GM12878 (cell line): ENCODE measurements at regions not wholly inside any gene's neighbourhood (a gene's known extent, or its start where the extent isn't known, plus 50 kb on each side); places are given as distances from the start of the nearest gene placed in this dataset.

Source experiments
- ATAC-seq: fragments of 200-7000 bp; cut with Tn5 transposase; 3 replicates; pipeline ENCODE4 v1.9.1; 2020; ENCODE audit warnings: mild to moderate bottlenecking, moderate library complexity
- BruUV-seq: library from RNA; stranded (reverse); fragments of 400-500 nt; replicated peaks from 2 replicates; lab custom pipeline; 2021; lab: Mats Ljungman, UMichigan
- CTCF ChIA-PET: fragments of 300-600 bp; sonication (Branson Sonifier 250); formaldehyde crosslinking; extraction: SDS; loops from one replicate; lab custom pipeline; 2021; ENCODE audit warnings: inconsistent platforms; lab: Yijun Ruan, JAX
- POLR2A ChIA-PET: fragments of 350-600 bp; formaldehyde crosslinking; extraction: SDS; loops from one replicate; lab custom pipeline; 2021; ENCODE audit warnings: inconsistent platforms; lab: Charles Lee
- RAD21 ChIA-PET: fragments of 300-600 bp; sonication (Branson Sonifier 250); formaldehyde crosslinking; loops from one replicate; lab custom pipeline; 2023; ENCODE audit warnings: antibody characterized with exemption; ENCODE audit not compliant: unreplicated experiment; lab: Charles Lee
- SMC1A ChIA-PET: fragments of 300-600 bp; sonication (Branson Sonifier 250); formaldehyde crosslinking; loops from one replicate; lab custom pipeline; 2023; ENCODE audit not compliant: unreplicated experiment, uncharacterized antibody; lab: Charles Lee
- DNase-seq: peaks from one replicate; pipeline ENCODE4 v3.0.0-alpha.2; 2011; ENCODE audit warnings: low read depth, low spot score
- FAIRE-seq: peaks from 3 replicates; lab custom pipeline; 2011; peaks lifted over from hg19 to GRCh38; lab: Jason Lieb, UNC
- H2AFZ ChIP-seq: 2 replicates; pipeline ENCODE4 v1.6.0; 2011; ENCODE audit warnings: low read depth, low read length, control low read depth; ENCODE audit not compliant: control insufficient read depth
- H3K27ac ChIP-seq: 2 replicates; pipeline ENCODE4 v1.5.1; 2011; ENCODE audit warnings: control low read depth; ENCODE audit not compliant: control insufficient read depth, insufficient read depth
- H3K27me3 ChIP-seq, 2 experiments: replicated peaks in 1 of 2; 2 replicates each; pipeline versions ENCODE4 v1.6.0 to v1.6.1; 2011; ENCODE audit warnings: low read length in 1 of 2; ENCODE audit not compliant: control insufficient read depth in 2 of 2, insufficient read depth in 2 of 2
- H3K36me3 ChIP-seq, 2 experiments: 2 replicates each; pipeline ENCODE4 v1.5.1; 2011; ENCODE audit warnings: low read length in 1 of 2; ENCODE audit not compliant: control insufficient read depth in 2 of 2, insufficient read depth in 2 of 2
- H3K4me1 ChIP-seq: 2 replicates; pipeline ENCODE4 v1.6.1; 2011; ENCODE audit warnings: mild to moderate bottlenecking, low read length, moderate library complexity, mixed read lengths; ENCODE audit not compliant: control insufficient read depth, insufficient read depth
- H3K4me2 ChIP-seq: 2 replicates; pipeline ENCODE4 v1.6.0; 2011; ENCODE audit warnings: control low read depth; ENCODE audit not compliant: control insufficient read depth, insufficient read depth
- H3K4me3 ChIP-seq: fragments of 200-600 bp; sonication (generic); 2 replicates; pipeline ENCODE4 v1.5.1; 2016
- H3K79me2 ChIP-seq: 2 replicates; pipeline ENCODE4 v1.6.0; 2011; ENCODE audit warnings: low read length; ENCODE audit not compliant: control insufficient read depth, insufficient read depth
- H3K9ac ChIP-seq: 2 replicates; pipeline ENCODE4 v1.8.0; 2011; ENCODE audit warnings: low read length, control low read depth, mixed read lengths; ENCODE audit not compliant: control insufficient read depth, insufficient read depth
- H3K9me3 ChIP-seq: replicated peaks from 3 replicates; pipeline ENCODE4 v1.5.1; 2011; ENCODE audit warnings: mild to moderate bottlenecking, low read length; ENCODE audit not compliant: control insufficient read depth, insufficient read depth
- H4K20me1 ChIP-seq: 2 replicates; pipeline ENCODE4 v1.6.0; 2011; ENCODE audit not compliant: control insufficient read depth, insufficient read depth
- HDAC2 ChIP-seq: fragments of 200-600 bp; sonication (generic); IDR thresholded peaks from 2 replicates; pipeline ENCODE4 v1.6.1; 2017
- IKZF1 ChIP-seq: fragments of 450-650 bp; conservative IDR thresholded peaks from 2 replicates; pipeline ENCODE4 v1.6.1; 2017; ENCODE audit warnings: antibody characterized with exemption, mild to moderate bottlenecking
- SMAD1 ChIP-seq: fragments of 450-650 bp; IDR thresholded peaks from 2 replicates; pipeline ENCODE4 v1.6.1; 2018; ENCODE audit warnings: mild to moderate bottlenecking, low read depth; ENCODE audit not compliant: partially characterized antibody
- SREBF2 ChIP-seq: IDR thresholded peaks from 2 replicates; pipeline ENCODE4 v1.6.1; 2012; ENCODE audit warnings: mild to moderate bottlenecking, low read length
- WGBS: methylation state at CpG from one replicate; pipeline ENCODE4 v1.1.6; 2016; ENCODE audit warnings: low lambda C conversion rate; ENCODE audit not compliant: insufficient replicate concordance, insufficient coverage; ENCODE audit errors: missing lambda C conversion rate; 5-methylcytosine and 5-hydroxymethylcytosine counted together
- in situ Hi-C: fragments of 300-500 bp; cut with MboI; formaldehyde crosslinking; loops from 9 replicates; pipeline ENCODE4 v1.14.3; 2018; ENCODE audit warnings: mixed read lengths
- intact Hi-C: fragments of 100-400 bp; cut with micrococcal nuclease; formaldehyde crosslinking; loops from one replicate; pipeline ENCODE4 v1.14.2; 2022; ENCODE audit not compliant: unreplicated experiment
- TF ChIP-seq, protein P1 (sequence below): fragments of 450-650 bp; IDR thresholded peaks from 2 replicates; pipeline ENCODE4 v1.6.1; 2018; ENCODE audit warnings: mild to moderate bottlenecking, low read depth, moderate library complexity; ENCODE audit not compliant: partially characterized antibody
- TF ChIP-seq, protein P2 (sequence below): fragments of 450-650 bp; IDR thresholded peaks from 2 replicates; pipeline ENCODE4 v1.6.1; 2014; ENCODE audit warnings: mild to moderate bottlenecking

DNA sequence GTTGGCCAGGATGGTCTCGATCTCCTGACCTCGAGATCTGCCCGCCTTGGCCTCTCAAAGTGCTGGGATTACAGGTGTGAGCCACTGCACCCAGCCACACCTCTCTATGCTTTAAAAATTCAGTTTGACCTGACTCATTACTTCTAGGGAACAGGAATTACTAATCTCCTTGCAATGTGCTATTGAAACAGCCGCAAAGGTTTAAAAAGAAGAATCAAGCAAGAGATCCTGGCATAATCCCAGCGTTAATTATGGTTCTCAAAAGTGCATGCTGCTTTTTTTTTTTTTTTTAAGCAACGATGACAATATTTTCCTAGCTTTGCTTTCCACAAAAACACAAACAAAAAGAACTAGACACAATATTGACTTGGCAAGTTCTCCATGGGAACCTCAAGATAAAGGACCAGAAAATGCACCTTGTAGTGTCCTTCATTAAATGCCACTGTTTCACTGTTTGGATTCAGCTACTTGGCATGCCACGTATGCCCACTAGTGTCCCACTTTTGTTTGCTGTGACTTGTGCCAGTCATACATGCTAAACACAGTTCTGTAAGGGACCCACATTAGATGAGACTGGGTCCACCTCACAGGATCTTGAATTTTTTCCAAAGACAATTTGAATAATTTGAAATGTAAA, 112.6 kb upstream of the PPARGC1A start:
- H2AFZ ChIP-seq, result no peak overlapping the region
- CTCF ChIA-PET, result interaction anchor here (0.6 kb wide), 1 partner anchor 42 kb away, joined by 3 read pairs; no protein-coding TSS in a partner anchor
- RAD21 ChIA-PET, result no interaction called here

More for the DNA sequence above, 112.6 kb upstream of the PPARGC1A start:
- Histone ChIP-seq H3K4me2 (no peak overlapping the region), H3K36me3 (no peaks in the 10 kb centered on the region), H3K27me3 (no peaks in the 10 kb centered on the region), H3K79me2 (no peaks in the 10 kb centered on the region), H3K9ac (no peak overlapping the region), H3K4me1 (no peaks in the 10 kb centered on the region), H4K20me1 (no peaks in the 10 kb centered on the region), H3K9me3 (no peaks in the 10 kb centered on the region), H3K27ac (no peak overlapping the region), H3K4me3 (no peak overlapping the region)
- in situ Hi-C loops (no loop called here), intact Hi-C loops (no loop called here)
- no TSS peak for BruUV-seq
- ATAC-seq, result no peak
- POLR2A ChIA-PET, result no interaction called here
- no peak for TF ChIP-seq HDAC2
- TF ChIP-seq IKZF1, result no peak
- TF ChIP-seq, protein P1, sequence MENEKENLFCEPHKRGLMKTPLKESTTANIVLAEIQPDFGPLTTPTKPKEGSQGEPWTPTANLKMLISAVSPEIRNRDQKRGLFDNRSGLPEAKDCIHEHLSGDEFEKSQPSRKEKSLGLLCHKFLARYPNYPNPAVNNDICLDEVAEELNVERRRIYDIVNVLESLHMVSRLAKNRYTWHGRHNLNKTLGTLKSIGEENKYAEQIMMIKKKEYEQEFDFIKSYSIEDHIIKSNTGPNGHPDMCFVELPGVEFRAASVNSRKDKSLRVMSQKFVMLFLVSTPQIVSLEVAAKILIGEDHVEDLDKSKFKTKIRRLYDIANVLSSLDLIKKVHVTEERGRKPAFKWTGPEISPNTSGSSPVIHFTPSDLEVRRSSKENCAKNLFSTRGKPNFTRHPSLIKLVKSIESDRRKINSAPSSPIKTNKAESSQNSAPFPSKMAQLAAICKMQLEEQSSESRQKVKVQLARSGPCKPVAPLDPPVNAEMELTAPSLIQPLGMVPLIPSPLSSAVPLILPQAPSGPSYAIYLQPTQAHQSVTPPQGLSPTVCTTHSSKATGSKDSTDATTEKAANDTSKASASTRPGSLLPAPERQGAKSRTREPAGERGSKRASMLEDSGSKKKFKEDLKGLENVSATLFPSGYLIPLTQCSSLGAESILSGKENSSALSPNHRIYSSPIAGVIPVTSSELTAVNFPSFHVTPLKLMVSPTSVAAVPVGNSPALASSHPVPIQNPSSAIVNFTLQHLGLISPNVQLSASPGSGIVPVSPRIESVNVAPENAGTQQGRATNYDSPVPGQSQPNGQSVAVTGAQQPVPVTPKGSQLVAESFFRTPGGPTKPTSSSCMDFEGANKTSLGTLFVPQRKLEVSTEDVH, result no peak
- TF ChIP-seq, protein P2, sequence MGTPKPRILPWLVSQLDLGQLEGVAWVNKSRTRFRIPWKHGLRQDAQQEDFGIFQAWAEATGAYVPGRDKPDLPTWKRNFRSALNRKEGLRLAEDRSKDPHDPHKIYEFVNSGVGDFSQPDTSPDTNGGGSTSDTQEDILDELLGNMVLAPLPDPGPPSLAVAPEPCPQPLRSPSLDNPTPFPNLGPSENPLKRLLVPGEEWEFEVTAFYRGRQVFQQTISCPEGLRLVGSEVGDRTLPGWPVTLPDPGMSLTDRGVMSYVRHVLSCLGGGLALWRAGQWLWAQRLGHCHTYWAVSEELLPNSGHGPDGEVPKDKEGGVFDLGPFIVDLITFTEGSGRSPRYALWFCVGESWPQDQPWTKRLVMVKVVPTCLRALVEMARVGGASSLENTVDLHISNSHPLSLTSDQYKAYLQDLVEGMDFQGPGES, result no peak
- no peak for TF ChIP-seq SMAD1
- TF ChIP-seq SREBF2, result no peak
- 28% methylated on average over 7 of the region's 7 CpGs for WGBS
- DNase-seq, result no peak
- FAIRE-seq, result no peak
- SMC1A ChIA-PET, result no interaction called here
